HG03571 (cell line): ENCODE measurements at regions not wholly inside any gene's neighbourhood (a gene's known extent, or its start where the extent isn't known, plus 50 kb on each side); places are given as distances from the start of the nearest gene placed in this dataset.

Experiments
- ATAC-seq: cut with Tn5 transposase; IDR thresholded peaks from one replicate; pipeline ENCODE4 v1.9.1; 2021; ENCODE audit not compliant: unreplicated experiment

DNA sequence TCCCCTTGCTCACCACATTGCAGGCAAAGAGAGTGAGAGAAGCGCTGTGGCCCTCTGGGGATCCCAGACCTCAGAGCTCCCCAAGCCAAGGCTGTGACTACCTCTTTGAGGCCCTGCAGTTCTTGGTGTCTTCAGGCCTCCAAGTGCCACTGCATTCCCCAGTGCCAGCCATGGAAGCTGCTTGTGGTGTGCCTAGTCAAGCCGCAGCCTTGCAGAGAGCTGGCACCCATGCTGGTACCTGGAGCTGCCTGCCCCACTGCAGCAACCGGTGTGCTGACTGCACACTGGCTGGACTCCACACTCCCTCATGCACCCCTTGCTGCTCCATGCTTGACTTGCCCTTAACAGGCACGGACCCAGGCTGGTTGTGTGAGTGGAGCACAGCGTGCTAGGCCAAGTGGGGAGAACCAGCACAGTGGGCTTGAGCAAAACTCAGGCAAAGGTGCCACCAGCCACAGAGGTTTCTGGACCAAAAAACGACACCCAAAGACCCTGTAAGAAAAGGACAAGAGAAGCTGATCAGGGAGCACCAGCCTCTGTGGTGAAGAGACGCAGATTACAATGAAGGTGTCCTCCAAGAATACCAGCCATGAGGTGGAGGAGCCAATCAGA is 113.5 kb upstream of the TMEM18 start:
- ATAC-seq: no peak

DNA sequence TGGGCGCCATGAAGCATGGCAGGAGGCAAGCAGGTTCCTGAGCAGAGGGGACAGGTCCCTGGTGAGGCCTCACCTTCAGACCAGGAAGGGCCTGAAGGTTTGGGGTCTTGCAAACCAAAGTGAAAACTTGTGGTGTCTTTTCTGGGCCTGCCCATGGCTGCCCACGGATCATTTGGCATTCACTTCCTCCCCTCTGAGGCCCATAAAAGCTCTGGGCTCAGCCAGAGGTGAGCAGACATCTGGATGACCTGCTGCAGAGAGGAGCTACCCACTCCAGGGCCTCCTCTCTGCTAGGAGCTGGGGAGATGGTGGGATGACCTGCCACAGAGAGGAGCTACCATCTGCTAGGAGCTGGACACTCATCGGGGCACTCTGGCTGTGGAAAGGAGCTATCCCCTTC is 112.9 kb upstream of the TMEM18 start:
- no peak for ATAC-seq

DNA sequence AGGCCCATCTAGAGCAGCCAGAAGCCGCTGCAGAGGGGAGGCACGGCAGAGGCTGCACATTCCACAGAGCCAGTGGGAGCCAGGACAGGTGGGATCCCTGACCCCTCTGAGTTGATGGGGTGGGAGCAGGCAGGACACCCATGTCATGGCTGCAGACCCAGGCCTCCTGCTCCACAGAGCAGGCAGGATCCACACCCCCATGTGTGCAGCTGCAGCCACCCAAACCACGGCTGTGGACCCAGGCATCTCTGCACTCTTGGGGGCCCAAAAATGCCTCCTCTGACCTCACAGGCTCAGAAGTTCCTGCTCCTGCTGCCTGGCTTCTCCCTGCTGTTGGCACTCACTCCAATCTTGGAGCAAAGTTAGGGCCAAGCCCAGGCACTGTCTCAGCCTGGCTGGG is 112.3 kb upstream of the TMEM18 start:
- no peak for ATAC-seq

DNA sequence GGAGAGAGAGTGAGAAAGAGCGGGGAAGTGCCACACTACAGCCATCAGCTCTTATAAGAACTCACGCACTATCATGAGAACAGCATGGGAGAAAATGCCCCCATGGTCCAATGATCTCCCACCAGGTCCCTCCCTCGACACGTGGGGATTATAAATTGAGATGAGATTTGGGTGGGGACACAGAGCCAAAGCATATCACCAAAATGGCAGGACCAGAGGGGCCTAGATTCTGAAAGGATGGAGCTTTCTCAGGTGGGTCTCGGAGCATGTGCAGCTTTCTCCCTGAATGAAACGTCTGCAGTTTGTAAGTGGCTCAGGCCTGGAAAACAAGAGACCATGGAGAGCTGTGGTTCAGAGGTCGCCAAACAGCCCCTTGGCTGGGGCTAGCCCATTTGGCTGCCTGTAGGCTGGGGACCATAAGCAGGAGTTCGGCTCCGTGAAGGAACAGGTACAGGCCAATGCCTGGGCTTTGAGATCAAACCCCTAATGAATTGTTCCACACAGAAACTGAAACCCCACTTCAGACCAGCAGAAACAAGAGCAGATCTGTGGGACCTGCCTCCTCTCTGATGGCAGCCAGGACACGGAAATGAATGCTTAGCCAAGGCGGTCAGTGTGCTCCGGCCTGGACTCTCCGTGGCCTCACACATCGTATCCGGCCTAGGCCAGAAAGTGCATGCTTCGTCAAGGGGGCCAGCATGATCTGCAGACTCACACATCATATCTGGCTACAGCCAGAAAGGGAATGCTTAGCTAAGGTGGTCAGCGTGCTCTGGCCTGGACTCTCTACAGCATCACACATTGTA is 111.2 kb upstream of the TMEM18 start:
- ATAC-seq: no peak

DNA sequence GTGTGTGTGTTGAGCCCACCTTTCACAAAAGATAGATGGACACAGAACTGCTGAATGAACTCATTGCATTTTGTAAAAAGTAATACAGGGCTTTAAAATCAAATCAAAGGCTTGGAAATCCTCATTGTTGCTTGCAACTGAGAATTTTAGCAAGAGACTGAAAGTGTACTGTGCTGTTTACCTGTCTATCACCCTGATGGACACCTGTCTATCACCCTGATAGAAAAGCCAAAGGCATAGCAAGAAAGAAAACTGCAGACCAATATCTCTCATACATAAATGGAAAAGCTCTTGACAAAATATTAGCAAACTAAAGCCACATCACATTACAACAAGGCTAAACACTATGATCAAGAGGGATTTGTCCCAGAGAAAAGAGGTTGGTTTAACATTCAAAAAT is 107.5 kb upstream of the TMEM18 start:
- no peak for ATAC-seq

DNA sequence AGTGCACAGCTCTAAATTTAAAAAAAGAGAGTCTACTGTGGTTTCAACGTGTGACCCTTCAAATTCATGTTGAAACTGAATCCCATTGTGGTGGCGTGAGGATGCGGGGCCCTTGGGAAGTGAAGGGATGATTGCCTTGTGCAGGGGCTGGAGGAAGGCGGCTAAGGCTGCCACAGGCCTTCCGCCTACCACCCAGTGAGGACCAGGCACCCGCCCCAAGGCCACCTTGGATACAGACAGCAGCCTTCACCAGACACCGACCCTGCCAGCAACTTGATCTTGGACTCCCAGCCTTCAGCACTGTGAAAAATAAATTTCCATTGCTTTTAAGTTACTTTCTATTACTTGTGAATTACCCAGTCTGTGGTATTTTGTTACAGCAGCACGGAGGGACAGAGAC is 103.4 kb upstream of the TMEM18 start:
- no peak for ATAC-seq

DNA sequence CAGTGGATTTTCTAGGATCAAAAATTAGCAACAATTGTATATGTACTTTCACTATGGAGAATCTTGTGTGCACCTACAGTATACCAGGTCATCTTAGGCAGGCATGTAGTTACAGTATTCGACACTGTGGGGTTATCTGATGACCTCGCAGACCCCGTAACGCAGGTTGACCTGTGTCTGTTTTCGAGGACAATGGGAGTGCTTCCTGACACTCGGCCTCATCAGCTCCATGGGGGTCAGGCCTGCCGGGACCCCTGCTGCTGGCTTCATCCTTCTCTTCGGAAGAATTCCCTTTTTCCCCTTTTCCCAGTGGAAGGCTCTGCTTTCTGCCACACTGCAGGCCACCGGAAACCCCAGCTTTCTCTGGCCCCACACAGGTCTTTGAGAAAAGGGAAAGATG is 102.8 kb upstream of the TMEM18 start:
- ATAC-seq: no peak

DNA sequence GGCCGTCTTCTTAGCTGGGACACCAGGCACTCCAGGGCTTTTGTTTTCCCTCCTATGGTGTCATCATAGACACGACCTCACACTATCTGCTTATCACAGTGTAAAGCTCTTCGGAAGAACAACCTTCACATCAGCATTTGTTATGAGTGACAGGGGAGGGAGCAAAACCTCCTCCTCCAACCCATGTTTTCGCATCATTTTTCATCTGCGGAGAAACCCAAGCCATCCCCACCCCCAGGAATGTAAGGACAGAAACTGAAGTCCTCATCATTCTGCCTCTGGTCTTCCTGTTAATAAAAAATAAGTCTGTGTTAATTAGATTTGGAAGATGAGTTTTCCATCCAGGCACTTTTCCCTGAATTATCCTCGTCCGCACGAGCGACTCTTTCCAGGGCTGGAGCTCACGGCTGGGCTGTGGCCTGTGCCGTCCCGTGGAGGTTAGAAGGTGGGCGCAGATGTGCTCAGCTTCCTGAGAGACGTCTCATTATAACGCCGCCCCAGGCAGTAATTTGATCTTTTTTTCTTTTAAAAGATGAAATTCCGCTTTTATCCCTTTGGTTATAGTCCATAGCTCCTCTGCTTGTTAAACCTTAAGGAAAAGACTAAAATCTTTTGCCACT is 101.6 kb upstream of the TMEM18 start:
- no peak for ATAC-seq

DNA sequence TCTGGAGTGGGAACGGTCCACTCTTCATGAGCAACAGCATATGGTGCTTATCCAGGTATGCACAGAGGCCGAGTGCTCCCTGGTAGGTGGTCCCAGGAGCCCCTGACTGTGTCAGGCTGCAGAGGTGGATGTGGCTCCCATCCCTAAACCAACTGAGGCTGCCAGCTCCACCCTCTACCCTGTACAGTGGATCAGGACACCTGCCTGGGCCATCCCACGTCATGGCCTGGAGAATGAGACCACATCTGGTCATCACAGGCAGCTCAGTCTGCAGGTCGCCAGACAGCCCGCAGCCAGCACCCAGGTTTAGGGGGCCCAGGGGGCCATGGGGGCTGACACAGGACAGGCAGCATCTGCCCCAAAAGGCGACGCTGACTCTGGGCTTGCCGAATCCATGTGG is 100.3 kb upstream of the TMEM18 start:
- ATAC-seq: no peak

DNA sequence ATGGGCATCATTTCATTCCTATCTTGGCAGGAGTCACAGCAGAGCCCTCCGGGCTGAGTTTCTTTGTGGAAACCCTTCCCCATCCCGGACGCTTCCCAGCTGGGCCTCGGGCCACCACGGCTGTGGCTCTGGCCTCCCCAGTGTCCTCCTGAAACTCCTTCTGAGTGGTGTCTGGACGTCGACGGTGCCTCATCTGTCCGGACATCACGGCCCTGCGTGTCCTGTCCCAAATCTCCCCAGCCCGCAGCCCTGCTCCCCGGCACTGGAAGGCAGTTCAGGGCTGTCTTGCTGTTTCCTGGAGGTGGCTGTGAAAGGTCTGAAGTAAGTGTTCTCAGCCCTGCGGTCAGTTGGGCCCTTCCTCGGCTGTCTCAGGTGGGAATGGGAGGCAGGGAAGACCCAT is 99.8 kb upstream of the TMEM18 start:
- ATAC-seq: no peak

DNA sequence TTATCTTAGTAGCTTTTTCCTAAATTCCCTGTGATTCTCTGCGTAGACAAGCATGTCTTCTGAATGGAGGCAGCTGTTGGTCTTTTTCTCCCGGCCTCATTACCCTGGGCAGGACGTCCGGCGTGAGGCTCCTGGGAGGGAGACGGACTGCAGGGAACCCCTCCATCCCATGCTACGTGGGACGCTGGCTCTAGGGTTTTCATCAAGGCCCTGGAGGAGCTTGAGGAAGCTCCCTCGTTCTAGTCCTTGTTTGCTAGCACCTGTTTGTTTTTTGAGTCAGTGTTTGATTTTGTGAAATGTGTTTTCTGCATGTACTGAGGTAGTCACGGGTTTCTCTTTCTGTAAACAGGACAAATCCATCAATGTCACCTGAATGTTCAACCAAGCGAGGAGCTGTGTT is 99.3 kb upstream of the TMEM18 start:
- no peak for ATAC-seq

DNA sequence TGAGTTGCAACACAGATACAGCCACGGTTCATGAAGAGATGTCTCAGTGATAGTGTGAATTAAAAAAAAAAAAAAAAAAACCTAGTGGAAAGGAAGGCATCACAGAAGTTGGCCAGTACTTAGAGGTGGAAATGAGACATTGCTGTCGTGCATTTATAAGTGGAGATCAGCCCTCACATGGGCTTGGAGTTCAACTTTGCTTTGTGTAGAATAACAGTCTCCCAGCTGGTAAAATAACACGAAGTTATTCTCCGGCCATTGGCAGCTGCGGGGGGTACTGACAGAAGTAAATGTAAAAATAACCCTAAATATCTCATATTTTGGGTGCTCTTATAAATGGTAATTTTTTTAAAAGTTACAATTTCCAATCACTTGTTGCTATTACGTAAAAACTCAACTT is 98.8 kb upstream of the TMEM18 start:
- ATAC-seq: no peak

DNA sequence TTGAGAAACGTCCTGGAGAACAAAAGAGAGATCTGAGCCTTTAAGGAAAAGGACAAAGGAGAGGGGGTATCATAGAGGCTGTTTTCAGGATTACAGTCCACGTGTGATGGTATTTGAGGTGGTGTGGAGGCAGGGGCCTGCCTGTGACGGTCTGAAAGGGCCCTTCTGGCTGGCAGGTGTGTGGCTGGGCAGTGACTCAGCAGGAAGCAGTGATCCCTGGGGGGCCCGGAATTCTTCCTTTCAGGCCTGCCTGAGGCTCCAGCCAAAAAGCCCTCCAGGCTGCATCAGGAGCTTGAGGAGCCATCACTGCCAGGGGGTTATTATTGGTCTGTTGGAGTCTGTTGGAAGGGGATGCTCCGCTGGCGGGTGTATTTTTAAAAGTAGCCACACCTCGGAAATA is 97.2 kb upstream of the TMEM18 start:
- no peak for ATAC-seq

DNA sequence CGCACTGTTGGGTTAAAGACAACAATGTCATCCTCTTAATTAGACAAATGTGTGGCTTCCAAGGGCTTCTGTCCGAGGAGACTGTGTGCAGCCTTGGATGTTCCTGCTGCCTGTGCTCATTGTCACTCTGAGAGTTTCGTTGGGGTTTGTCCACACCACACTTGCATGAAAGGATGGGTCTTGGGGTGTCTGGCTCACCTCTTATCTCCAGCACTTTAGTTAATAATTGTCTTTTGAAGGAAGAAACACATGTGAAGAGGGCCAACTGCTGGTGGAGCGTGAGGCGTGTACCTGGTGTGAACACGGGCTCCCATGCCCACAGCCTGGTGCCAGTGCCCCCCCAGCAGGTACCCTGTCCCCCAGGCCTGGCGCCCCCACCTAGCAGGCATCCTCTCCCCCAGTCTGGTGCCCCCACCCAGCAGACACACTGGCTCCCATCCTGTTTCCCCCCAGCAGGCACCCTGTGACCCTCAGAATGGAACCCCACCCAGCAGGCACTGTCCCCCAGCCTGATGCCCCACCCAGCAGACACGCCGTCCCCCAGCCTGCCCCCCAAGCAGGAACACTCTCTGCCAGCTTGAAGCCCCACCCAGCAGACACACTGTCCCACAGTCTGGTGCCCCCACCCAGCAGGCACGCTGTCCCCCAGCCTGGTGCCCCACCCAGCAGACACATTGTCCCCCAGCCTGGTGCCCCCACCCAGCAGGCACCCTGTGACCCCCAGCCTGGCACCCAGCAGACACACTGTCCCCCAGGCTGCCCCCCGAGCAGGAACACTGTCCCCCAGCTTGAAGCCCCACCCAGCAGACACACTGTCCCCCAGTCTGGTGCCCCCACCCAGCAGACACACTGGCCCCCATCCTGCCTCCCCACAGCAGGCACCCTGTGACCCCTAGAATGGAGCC is 96.3 kb upstream of the TMEM18 start:
- ATAC-seq: no peak

DNA sequence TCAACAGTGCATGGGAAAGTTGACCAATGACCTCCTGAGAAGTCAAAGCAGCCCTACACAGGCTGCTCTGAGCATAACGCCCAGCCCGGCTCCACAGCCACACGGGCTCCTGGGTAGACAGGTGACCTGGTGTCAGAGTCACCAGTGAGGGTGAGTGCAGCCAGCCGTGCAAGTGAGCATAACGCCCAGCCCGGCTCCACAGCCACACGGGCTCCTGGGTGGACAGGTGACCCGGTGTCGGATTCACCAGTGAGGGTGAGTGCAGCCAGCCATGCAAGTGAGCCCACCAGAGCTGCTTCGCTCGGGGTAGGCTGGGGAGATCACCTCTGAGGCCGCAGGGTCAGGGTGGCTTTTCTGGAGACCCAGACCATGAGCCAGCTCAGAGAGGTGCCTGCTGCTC is 94.3 kb upstream of the TMEM18 start:
- no peak for ATAC-seq

DNA sequence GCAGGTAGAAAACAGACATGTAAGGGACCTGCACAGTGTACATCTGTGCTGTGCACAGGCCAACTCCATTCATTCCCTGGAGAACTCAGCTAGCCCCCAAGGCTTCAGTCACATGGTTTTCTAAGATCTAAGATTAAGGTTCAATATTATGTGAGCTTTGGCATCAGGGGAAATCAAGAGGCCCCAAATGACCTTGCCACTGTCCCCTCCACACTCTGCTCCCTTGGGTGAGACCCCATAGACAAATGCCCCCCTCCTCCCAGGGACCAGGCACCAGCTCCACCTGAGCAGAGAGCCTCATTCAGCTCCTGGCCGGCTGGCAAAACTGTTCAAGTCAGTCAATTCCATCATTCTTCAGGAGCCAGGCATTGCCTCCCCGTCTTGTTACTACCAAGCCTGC is 93.6 kb upstream of the TMEM18 start:
- no peak for ATAC-seq

DNA sequence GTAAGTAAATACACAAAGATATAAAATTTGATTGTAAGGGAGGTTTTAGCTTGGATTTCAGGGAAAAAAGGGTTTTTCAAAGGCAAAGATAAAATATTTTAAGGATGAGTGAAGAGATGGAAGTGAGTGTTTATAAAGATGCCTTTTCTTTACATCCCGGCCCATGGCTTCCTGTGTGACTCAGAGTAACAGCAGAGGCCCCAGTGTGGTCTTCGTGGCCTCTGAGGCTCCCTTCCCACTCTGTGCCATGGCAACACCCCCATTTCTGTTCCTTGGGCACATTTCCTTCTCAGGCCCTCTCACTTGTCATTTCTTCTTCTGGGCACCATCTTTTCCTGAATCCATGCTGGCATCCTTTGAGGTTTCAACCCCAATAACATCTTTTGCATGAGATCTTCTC is 92.6 kb upstream of the TMEM18 start:
- no peak for ATAC-seq

DNA sequence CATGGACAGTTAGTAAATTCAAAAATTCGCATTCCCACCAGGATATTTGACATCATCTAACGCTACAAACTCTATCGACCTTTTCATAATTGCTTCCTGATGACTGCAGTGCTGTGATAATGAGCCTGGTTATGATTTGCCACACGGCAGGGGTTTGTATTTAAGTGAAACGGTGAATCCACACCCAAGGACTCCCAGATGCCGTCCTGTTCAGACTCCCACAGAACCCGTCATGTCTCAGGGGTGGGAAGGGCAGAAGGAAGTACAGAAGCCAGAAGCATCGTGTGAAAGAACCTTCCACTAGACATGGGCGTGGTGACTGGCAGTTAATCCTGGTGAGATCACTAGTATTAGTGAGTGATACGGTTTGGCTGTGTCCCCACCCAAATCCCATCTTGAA is 91.2 kb upstream of the TMEM18 start:
- no peak for ATAC-seq

DNA sequence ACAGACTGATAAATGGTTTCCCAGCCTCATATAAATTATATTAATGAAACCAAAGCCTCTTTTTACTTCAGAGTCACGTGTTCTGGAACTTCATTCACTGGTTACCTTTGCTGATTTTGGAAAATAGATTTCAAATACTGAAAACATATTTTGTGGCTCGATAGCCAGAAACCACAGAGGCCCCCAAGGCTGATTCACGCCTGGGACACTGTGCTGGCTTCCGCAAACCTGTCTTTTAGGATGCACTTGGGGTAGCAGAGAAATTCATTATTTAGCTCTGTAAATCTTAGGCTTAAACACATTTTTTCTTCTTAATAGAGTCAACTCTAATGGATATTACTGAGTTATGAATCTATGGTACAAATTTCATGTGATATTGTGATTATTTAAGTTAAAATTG is 90.7 kb upstream of the TMEM18 start:
- no peak for ATAC-seq

DNA sequence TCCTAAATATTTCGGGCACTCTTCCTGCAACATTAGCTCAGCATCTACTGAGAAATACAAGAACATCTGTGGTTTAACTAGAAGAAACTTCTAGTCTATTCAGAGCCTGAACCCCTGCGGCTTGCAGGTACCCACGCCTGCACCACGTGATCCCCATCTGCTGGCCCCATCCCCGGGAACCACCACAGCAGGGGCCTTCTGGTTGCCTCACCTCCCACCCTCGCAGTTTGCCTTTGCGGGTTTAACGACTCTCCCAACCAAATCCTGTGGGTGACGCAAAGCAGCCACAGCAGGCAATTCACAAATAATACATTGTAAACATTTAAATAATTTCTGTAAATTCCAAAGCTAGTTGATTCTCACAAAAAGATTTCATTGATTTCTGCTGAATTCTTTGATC is 90.2 kb upstream of the TMEM18 start:
- no peak for ATAC-seq

DNA sequence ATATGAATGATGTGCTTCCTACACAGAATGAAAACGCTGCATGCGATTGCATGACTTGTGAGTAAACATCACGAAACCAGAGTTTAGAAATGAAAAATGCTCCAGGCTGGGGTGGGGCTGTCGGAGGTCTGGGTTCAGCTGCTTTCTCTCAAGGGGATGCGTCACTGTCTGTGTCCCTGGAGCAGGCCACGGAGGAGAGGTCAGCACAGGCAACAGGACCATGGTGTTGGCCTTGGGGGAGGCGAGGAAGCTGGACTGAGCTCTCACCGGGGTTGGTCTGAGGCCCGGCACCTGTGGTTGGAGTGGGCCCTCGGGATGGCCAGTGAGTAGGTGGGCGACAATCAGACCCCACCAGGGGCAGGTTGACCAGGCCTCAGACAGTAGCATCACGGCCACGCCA is 89.0 kb upstream of the TMEM18 start:
- ATAC-seq: no peak

DNA sequence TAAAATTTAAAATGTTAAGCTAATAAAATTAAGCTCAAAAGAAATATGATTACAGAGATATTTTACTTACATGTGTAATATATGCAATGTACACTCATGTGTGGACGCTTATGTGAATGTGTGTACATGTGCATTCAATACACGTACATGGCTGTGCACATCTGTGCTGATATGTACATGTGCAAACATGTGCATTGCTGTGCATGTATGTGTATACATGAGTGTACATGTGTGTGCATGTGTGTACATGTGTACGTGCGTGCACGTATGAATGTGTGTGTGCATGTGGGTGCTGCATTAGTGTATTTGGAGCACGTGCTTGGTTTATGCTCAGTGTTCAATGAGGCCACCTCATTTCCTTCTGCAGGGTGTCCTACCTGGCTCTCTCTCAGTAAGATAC is 88.2 kb upstream of the TMEM18 start:
- no peak for ATAC-seq
